Neuronal stem cell (in vitro differentiated cells): ENCODE measurements at regions not wholly inside any gene's neighbourhood (a gene's known extent, or its start where the extent isn't known, plus 50 kb on each side); places are given as distances from the start of the nearest gene placed in this dataset.

ENCODE experiments used
- DNase-seq: peaks from one replicate; pipeline ENCODE4 v3.0.0-alpha.2; 2013; ENCODE audit warnings: low spot score
- H2AFZ ChIP-seq: one replicate; pipeline ENCODE4 v1.6.1; 2013; ENCODE audit warnings: mild to moderate bottlenecking, low read length, inconsistent platforms
- H2AK5ac ChIP-seq: 2 replicates; pipeline ENCODE4 v1.6.1; 2013; ENCODE audit warnings: low read depth, mild to moderate bottlenecking, inconsistent platforms, low read length, moderate library complexity, mixed read lengths
- H2BK120ac ChIP-seq: 2 replicates; pipeline ENCODE4 v1.6.1; 2013; ENCODE audit warnings: low read depth, mild to moderate bottlenecking, inconsistent platforms, low read length, moderate library complexity, mixed read lengths
- H2BK12ac ChIP-seq: one replicate; pipeline ENCODE4 v1.6.1; 2013; ENCODE audit warnings: low read length, inconsistent platforms
- H2BK15ac ChIP-seq: 2 replicates; pipeline ENCODE4 v1.6.1; 2013; ENCODE audit warnings: mild to moderate bottlenecking, low read length, inconsistent platforms, mixed read lengths
- H2BK5ac ChIP-seq: one replicate; pipeline ENCODE4 v1.6.1; 2013; ENCODE audit warnings: inconsistent platforms, mild to moderate bottlenecking, low read length, moderate library complexity
- H3K14ac ChIP-seq: one replicate; pipeline ENCODE4 v1.6.1; 2013; ENCODE audit warnings: low read length, inconsistent platforms
- H3K18ac ChIP-seq: 2 replicates; pipeline ENCODE4 v1.6.1; 2013; ENCODE audit warnings: low read length, inconsistent platforms
- H3K23ac ChIP-seq: 2 replicates; pipeline ENCODE4 v1.6.1; 2013; ENCODE audit warnings: low read depth, mild to moderate bottlenecking, mixed read lengths, low read length, inconsistent platforms; ENCODE audit not compliant: poor library complexity
- H3K27ac ChIP-seq: replicated peaks from 3 replicates; pipeline ENCODE4 v1.5.1; 2013; ENCODE audit warnings: low read length, inconsistent platforms
- H3K27me3 ChIP-seq, 3 experiments: 2 replicates each; pipeline ENCODE4 v1.6.1; 2013; ENCODE audit warnings: low read length in 3 of 3, mild to moderate bottlenecking in 2 of 3, inconsistent platforms in 1 of 3, low read depth in 1 of 3, mixed read lengths in 1 of 3, moderate library complexity in 1 of 3; ENCODE audit not compliant: control insufficient read depth in 3 of 3, insufficient read depth in 3 of 3
- H3K36me3 ChIP-seq, 2 donors: replicated peaks in 1 of 2; 2 replicates each; pipeline ENCODE4 v1.6.1; 2013; ENCODE audit warnings: low read length in 2 of 2; ENCODE audit not compliant: control insufficient read depth in 2 of 2, insufficient read depth in 2 of 2
- H3K4ac ChIP-seq: 2 replicates; pipeline ENCODE4 v1.6.1; 2013; ENCODE audit warnings: inconsistent platforms, mild to moderate bottlenecking, low read length, moderate library complexity
- H3K4me1 ChIP-seq, 2 donors: 1 replicate in 1 of 2; 2 replicates in 1 of 2; pipeline ENCODE4 v1.6.1; 2013; ENCODE audit warnings: low read length in 2 of 2, low read depth in 1 of 2; ENCODE audit not compliant: control insufficient read depth in 2 of 2, insufficient read depth in 1 of 2
- H3K4me2 ChIP-seq: one replicate; pipeline ENCODE4 v1.6.1; 2013; ENCODE audit warnings: mild to moderate bottlenecking, low read length, inconsistent platforms; ENCODE audit not compliant: insufficient read depth, poor library complexity, severe bottlenecking
- H3K4me3 ChIP-seq, 2 donors: 2 replicates each; pipeline ENCODE4 v1.5.1; 2013; ENCODE audit warnings: low read length in 2 of 2, mild to moderate bottlenecking in 2 of 2, inconsistent platforms in 1 of 2, moderate library complexity in 1 of 2
- H3K79me1 ChIP-seq: one replicate; pipeline ENCODE4 v1.6.1; 2013; ENCODE audit warnings: low read depth, mild to moderate bottlenecking, inconsistent platforms, low read length, moderate library complexity
- H3K9ac ChIP-seq: one replicate; pipeline ENCODE4 v1.6.1; 2013; ENCODE audit warnings: mild to moderate bottlenecking, low read depth, low read length, inconsistent platforms; ENCODE audit not compliant: poor library complexity
- H3K9me3 ChIP-seq, 2 donors: replicated peaks in 1 of 2; 2 replicates each; pipeline versions ENCODE3 to v1.6.1; 2013; ENCODE audit warnings: low read length in 2 of 2, mild to moderate bottlenecking in 2 of 2, inconsistent platforms in 1 of 2, low read depth in 1 of 2, mixed read lengths in 1 of 2, moderate library complexity in 1 of 2; ENCODE audit not compliant: control insufficient read depth in 2 of 2, insufficient read depth in 1 of 2
- H4K8ac ChIP-seq: one replicate; pipeline ENCODE4 v1.6.1; 2013; ENCODE audit warnings: low read depth, mild to moderate bottlenecking, inconsistent platforms, low read length, moderate library complexity
- H4K91ac ChIP-seq: one replicate; pipeline ENCODE4 v1.6.1; 2013; ENCODE audit warnings: low read length, low read depth, mild to moderate bottlenecking, inconsistent platforms; ENCODE audit not compliant: poor library complexity
- WGBS, 2 donors: extraction: QIAGEN DNeasy Blood & Tissue Kit; methylation state at CpG; one replicate each; pipeline ENCODE4 v1.1.7; 2013; ENCODE audit warnings: missing lambda C conversion rate in 2 of 2, mixed read lengths in 1 of 2; ENCODE audit not compliant: insufficient read length in 2 of 2, insufficient replicate concordance in 1 of 2; ENCODE audit errors: extremely low coverage in 2 of 2; 5-methylcytosine and 5-hydroxymethylcytosine counted together

DNA sequence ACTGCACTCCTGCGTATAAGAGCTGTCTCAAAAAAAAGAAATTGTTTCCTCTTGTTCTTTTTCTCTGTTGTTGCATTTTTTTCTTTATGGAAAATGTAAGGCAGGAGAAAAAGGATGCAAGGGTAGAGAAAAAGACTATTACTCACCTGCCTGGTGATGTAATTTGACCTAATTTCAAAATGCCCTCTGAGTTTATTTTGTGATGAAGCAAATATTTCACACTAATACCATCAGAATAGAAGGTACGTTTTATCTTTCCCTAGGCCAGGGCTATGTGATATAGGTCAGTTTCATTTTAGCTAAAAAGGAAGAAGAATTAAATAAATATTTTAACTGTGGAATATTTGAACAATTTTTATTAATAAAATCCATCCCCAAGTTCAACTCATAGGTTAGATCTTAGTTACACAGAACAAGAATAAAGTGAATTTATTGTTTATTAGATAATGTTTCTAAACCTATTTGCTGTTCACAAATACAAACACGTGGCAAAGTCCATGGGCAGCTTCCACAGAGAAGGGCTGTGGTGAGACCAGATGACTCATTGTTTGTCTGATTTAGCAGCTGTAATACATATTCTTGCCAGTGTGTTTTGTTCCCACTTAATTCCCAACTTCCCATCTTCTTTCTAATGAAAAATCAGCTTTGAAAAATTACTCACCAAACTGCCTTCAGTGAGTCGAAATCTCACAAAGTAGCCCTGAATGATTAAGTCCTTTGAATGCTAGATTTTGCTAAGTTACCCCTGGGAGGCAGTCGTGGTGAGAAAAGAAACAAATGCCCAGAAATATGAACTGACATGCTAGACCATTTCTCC lies 52.8 kb upstream of the CCDC112 start:
- no peak overlapping the region for H4K91ac ChIP-seq
- H3K9ac ChIP-seq = no peak overlapping the region
- no peak overlapping the region for H2AK5ac ChIP-seq
- no peaks in the 10 kb centered on the region for H3K79me1 ChIP-seq
- H2AFZ ChIP-seq = no peak overlapping the region
- H4K8ac ChIP-seq = no peak overlapping the region
- no peak overlapping the region for H3K14ac ChIP-seq
- no peaks in the 10 kb centered on the region for H3K36me3 ChIP-seq
- no peak overlapping the region for H2BK15ac ChIP-seq
- H3K4me3 ChIP-seq = no peak overlapping the region
- no peak for DNase-seq
- H3K27me3 ChIP-seq = no peaks in the 10 kb centered on the region
- H2BK12ac ChIP-seq = no peak overlapping the region
- H3K4ac ChIP-seq = no peak overlapping the region
- H3K27ac ChIP-seq = no peak overlapping the region
- WGBS, 2 donors = no CpG with 5 or more reads among the region's 5 CpGs
- H2BK120ac ChIP-seq = no peak overlapping the region
- no peaks in the 10 kb centered on the region for H3K9me3 ChIP-seq
- no peak overlapping the region for H3K18ac ChIP-seq
- no peak overlapping the region for H3K4me2 ChIP-seq
- no peaks in the 10 kb centered on the region for H3K4me1 ChIP-seq
- H3K23ac ChIP-seq = no peak overlapping the region
- H2BK5ac ChIP-seq = no peak overlapping the region

DNA sequence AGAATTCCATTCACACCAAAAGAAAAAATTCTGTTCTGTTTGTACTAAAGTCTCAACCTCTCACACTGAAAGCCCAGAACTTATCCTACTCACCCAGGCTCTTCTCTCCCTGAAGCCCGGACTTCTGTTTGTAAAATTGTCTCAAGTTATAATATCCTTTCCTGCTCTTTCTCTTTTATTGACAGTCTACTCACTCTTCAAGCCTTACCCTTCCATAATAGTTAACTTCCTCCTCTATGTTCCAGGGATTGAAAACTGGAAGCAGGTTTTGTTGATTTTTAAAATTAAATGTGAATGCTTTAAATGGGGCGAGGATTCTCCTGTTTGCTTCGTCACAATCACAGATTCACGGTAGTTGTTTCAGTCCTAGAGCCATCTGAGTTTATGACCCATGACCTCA lies 51.7 kb upstream of the CCDC112 start:
- no peaks in the 10 kb centered on the region for H3K79me1 ChIP-seq
- H4K91ac ChIP-seq = no peak overlapping the region
- H2BK15ac ChIP-seq = no peak overlapping the region
- H3K4ac ChIP-seq = no peak overlapping the region
- no peaks in the 10 kb centered on the region for H3K4me1 ChIP-seq
- no peak overlapping the region for H3K4me3 ChIP-seq
- H3K36me3 ChIP-seq = no peaks in the 10 kb centered on the region
- no CpG with 5 or more reads among the region's 4 CpGs for WGBS, 2 donors
- no peak for DNase-seq
- H3K4me2 ChIP-seq = no peak overlapping the region
- no peak overlapping the region for H2BK120ac ChIP-seq
- no peak overlapping the region for H2AK5ac ChIP-seq
- H3K27me3 ChIP-seq = no peaks in the 10 kb centered on the region
- no peaks in the 10 kb centered on the region for H3K9me3 ChIP-seq
- H2AFZ ChIP-seq = no peak overlapping the region
- no peak overlapping the region for H3K14ac ChIP-seq
- H3K27ac ChIP-seq = no peak overlapping the region
- no peak overlapping the region for H2BK5ac ChIP-seq
- H3K9ac ChIP-seq = no peak overlapping the region
- no peak overlapping the region for H3K23ac ChIP-seq
- no peak overlapping the region for H4K8ac ChIP-seq
- no peak overlapping the region for H3K18ac ChIP-seq
- H2BK12ac ChIP-seq = no peak overlapping the region
